Stimulated activated CD8-positive, alpha-beta memory T cell treated with anti-CD3 and anti-CD28 coated beads, Interleukin-15, amount 100 ng/mL, for 48 hours (primary cell): ENCODE measurements at regions not wholly inside any gene's neighbourhood (a gene's known extent, or its start where the extent isn't known, plus 50 kb on each side); places are given as distances from the start of the nearest gene placed in this dataset.
"Not testable (repeated sequence)": the region's sequence is repeated elsewhere in the genome, so short reads cannot be mapped to it uniquely, and the experiment has no call there.

Experiments used
- DNase-seq, 2 donors: peaks; one replicate each; pipeline ENCODE4 v3.0.0-alpha.2; 2020; ENCODE audit warnings: low read depth in 2 of 2

GRCh38 chr2:64743739-64744330 lies 90.1 kb upstream of the SERTAD2 start:
- no peak for DNase-seq

- DNase-seq = no peak
Measured at GRCh38 chr2:64745562-64745961, 91.8 kb upstream of the SERTAD2 start.

- not testable (repeated sequence) for DNase-seq
Measured at GRCh38 chr2:64747690-64748091, 94.0 kb upstream of the SERTAD2 start.

GRCh38 chr2:64748147-64748546 lies 94.4 kb upstream of the SERTAD2 start:
- DNase-seq = no peak

GRCh38 chr2:64748561-64748960 lies 94.8 kb upstream of the SERTAD2 start:
- peak in 1 of 2 donors; percentile 25 for DNase-seq

GRCh38 chr2:64749446-64749845 lies 95.7 kb upstream of the SERTAD2 start:
- DNase-seq = no peak

- DNase-seq = peak; percentile 4 to 34
Measured at GRCh38 chr2:64750001-64750816, 96.5 kb upstream of the SERTAD2 start.

- peak; percentile 98 for DNase-seq
Measured at GRCh38 chr2:64750817-64751285, 97.1 kb upstream of the SERTAD2 start.

GRCh38 chr2:64751286-64752260 lies 97.9 kb upstream of the SERTAD2 start:
- DNase-seq = peak; percentile 8 to 95

GRCh38 chr2:64753399-64753798 lies 99.7 kb upstream of the SERTAD2 start:
- DNase-seq = no peak

- DNase-seq = no peak
Measured at GRCh38 chr2:64754570-64754969, 100.9 kb upstream of the SERTAD2 start.

GRCh38 chr2:64757126-64757525 lies 103.4 kb upstream of the SERTAD2 start:
- DNase-seq = no peak

GRCh38 chr2:64760128-64760527 lies 106.4 kb upstream of the SERTAD2 start:
- no peak for DNase-seq

- DNase-seq = no peak
Measured at GRCh38 chr2:64762301-64762997, 108.7 kb upstream of the SERTAD2 start.

- no peak for DNase-seq
Measured at GRCh38 chr2:64763126-64763525, 109.4 kb upstream of the SERTAD2 start.

- DNase-seq = no peak
Measured at GRCh38 chr2:64765160-64765805, 111.6 kb upstream of the SERTAD2 start.

- no peak for DNase-seq
Measured at GRCh38 chr2:64766841-64767669, 113.3 kb upstream of the SERTAD2 start.

- DNase-seq = peak; percentile 65 to 70
Measured at GRCh38 chr2:64767670-64768468, 114.2 kb upstream of the SERTAD2 start.

- no peak for DNase-seq
Measured at GRCh38 chr2:64768491-64769005, 114.8 kb upstream of the SERTAD2 start.
